ENCODE measurements at regions not wholly inside any gene's neighbourhood (a gene's known extent, or its start where the extent isn't known, plus 50 kb on each side); places are given as distances from the start of the nearest gene placed in this dataset.

DNA sequence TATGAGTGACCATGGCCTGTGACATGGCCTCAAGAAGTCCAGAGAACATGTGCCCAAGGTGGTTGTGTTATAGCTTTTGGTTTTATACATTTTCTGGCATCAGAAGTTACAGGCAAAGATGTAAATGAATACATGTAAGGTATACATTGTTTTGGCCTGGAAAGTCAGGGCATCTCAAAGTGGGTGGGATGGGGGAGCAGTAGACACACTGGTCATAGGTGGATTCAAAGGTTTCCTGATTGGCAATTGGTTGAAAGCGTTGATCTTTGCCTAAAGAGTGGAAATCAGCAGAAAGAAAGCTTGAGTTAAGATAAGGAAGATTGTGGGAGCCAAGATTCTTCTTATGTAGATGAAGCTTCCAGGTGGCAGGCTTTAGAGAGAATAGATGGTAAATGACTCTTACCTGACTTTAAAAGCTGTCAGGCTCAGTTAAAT is 62.1 kb upstream of the DYNAP start:
- Histone ChIP-seq H4K91ac (replicated peaks; ENCODE audit: insufficient read length, low read length) (peak overlapping the region; percentile 93), H3K56ac (replicated peaks; ENCODE audit: insufficient read length, low read depth, low read length) (no peak overlapping the region), H4K5ac (ENCODE audit: insufficient read length, low read depth, low read length) (peak overlapping the region; percentile 82), H3K36me3 (ENCODE audit: control insufficient read depth in 2 of 4, insufficient read depth in 4 of 4, low read length in 3 of 4) (peaks cover 0 to 10% (median 3%) of the 10 kb centered on the region in 4 experiments; a peak in 2 of 8 replicates), H2BK12ac (ENCODE audit: low read depth, low read length) (peak overlapping the region; percentile 93), H3K27me3 (replicated peaks in 1 of 4; ENCODE audit: control insufficient read depth in 3 of 4, extremely low read depth in 1 of 4, insufficient read depth in 3 of 4, low read length in 3 of 4) (no peaks in the 10 kb centered on the region), H2BK15ac (ENCODE audit: low read length) (no peak overlapping the region), H3K23me2 (ENCODE audit: low read depth, low read length) (peaks cover 2% of the 10 kb centered on the region), H4K20me1 (replicated peaks in 1 of 2; ENCODE audit: control insufficient read depth in 1 of 2, insufficient read depth in 2 of 2, low read length in 2 of 2) (no peaks in the 10 kb centered on the region), H3K4me1 (replicated peaks in 1 of 4; ENCODE audit: control insufficient read depth in 3 of 4, insufficient read depth in 4 of 4, low read length in 3 of 4) (peaks cover 13 to 28% (median 23%) of the 10 kb centered on the region in 4 experiments), H2AK5ac (ENCODE audit: low read depth, low read length) (peak overlapping the region; percentile 68; the same call in 1 of the 2 replicates), H3K9ac (replicated peaks in 1 of 4; ENCODE audit: extremely low read depth in 1 of 4, low read depth in 3 of 4, low read length in 3 of 4) (0 out of 7 replicates have a peak overlapping the region, but pooled peaks of 2 of the 4 experiments have one; percentile 5 to 11), H3K4me3 (ENCODE audit: extremely low read depth in 1 of 4, insufficient read depth in 2 of 4, low read depth in 3 of 4, low read length in 4 of 4) (peak overlapping the region in 1 of 4 experiments; percentile 55; a peak in 2 of 8 replicates), H2AFZ (ENCODE audit: low read length) (no peak overlapping the region), H3K23ac (ENCODE audit: insufficient read length) (no peak overlapping the region), H3K79me1 (ENCODE audit: low read depth, low read length) (no peaks in the 10 kb centered on the region), H2BK120ac (replicated peaks; ENCODE audit: low read depth, low read length) (peak overlapping the region; percentile 97), H3K79me2 (ENCODE audit: control insufficient read depth in 1 of 2, insufficient read depth in 2 of 2, low read length in 2 of 2) (no peaks in the 10 kb centered on the region), H4K8ac (ENCODE audit: extremely low read depth, insufficient read depth, low read length) (no peak overlapping the region), H3K14ac (ENCODE audit: insufficient read length) (no peak overlapping the region), H3K4me2 (ENCODE audit: insufficient read depth in 1 of 2, low read depth in 2 of 2, low read length in 2 of 2) (peak overlapping the region; percentile 69 to 98), H3K9me3 (ENCODE audit: insufficient read depth in 2 of 2, low read depth in 1 of 2, low read length in 1 of 2) (peaks cover 5 to 6% of the 10 kb centered on the region in 2 experiments; a peak in 3 of 4 replicates), H3K27ac (ENCODE audit: low read depth, low read length) (peak overlapping the region; percentile 89), H2BK5ac (ENCODE audit: low read depth, low read length) (peak overlapping the region; percentile 98), H3K18ac (ENCODE audit: extremely low read depth, low read length) (peak overlapping the region; percentile 56; the same call in 1 of the 2 replicates), H3K4ac (replicated peaks; ENCODE audit: insufficient read length, low read depth, low read length) (peak overlapping the region; percentile 65), H2BK20ac (ENCODE audit: low read length) (peak overlapping the region; percentile 97)
- DNase-seq (ENCODE audit: low read depth in 1 of 2, low spot score in 2 of 2) (peak in 1 of 2 experiments; percentile 23), FAIRE-seq (no peak)
- WGBS, 2 experiments (ENCODE audit: extremely low coverage in 1 of 2, insufficient coverage in 1 of 2, insufficient read length in 1 of 2, insufficient replicate concordance in 2 of 2, low coverage in 1 of 2, low lambda C conversion rate in 2 of 2, missing lambda C conversion rate in 1 of 2) = 0% methylated on average over 1 of the region's 1 CpG; no CpG with 5 or more reads in 1 of the 2 experiments
- ChIA-PET CTCF (ENCODE audit: partially characterized antibody) (interaction anchor here (0.6 to 1.5 kb wide), 6 partner anchors 21 to 445 kb away, joined by 3 to 4 read pairs (median 3); no protein-coding TSS in a partner anchor), POLR2A (ENCODE audit: partially characterized antibody) (interaction anchor here (0.8 to 3.1 kb wide), 11 partner anchors 12 to 282 kb away, joined by 3 to 20 read pairs (median 4); no protein-coding TSS in a partner anchor)
- TF ChIP-seq HDAC2 (IDR thresholded peaks at IDR 0.05; ENCODE audit: borderline replicate concordance in 1 of 2, low read depth in 2 of 2, low read length in 2 of 2) (no peak), CBX8 (IDR thresholded peaks at IDR 0.05; ENCODE audit: borderline replicate concordance, low read depth, low read length) (no peak), KDM4A (IDR thresholded peaks at IDR 0.05; ENCODE audit: low read depth, low read length, severe bottlenecking) (peak; percentile 4), BRCA1 (IDR thresholded peaks at IDR 0.05; ENCODE audit: low read depth, low read length) (no peak), GABPA (IDR thresholded peaks at IDR 0.05; ENCODE audit: borderline replicate concordance, insufficient read depth, low read length) (no peak), SUZ12 (IDR thresholded peaks at IDR 0.05; ENCODE audit: low read length) (no peak), NANOG (IDR thresholded peaks at IDR 0.05; ENCODE audit: insufficient read depth, low read depth, low read length, poor library complexity, severe bottlenecking) (peak; percentile 4), MAX (IDR thresholded peaks at IDR 0.05) (peak; percentile 72; the same call in 1 of the 2 replicates)
- TF ChIP-seq, protein P1, sequence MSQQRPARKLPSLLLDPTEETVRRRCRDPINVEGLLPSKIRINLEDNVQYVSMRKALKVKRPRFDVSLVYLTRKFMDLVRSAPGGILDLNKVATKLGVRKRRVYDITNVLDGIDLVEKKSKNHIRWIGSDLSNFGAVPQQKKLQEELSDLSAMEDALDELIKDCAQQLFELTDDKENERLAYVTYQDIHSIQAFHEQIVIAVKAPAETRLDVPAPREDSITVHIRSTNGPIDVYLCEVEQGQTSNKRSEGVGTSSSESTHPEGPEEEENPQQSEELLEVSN (IDR thresholded peaks at IDR 0.05) = peak; percentile 53; the same call in 1 of the 2 replicates
